ENCODE measurements at regions not wholly inside any gene's neighbourhood (a gene's known extent, or its start where the extent isn't known, plus 50 kb on each side); places are given as distances from the start of the nearest gene placed in this dataset.

DNA sequence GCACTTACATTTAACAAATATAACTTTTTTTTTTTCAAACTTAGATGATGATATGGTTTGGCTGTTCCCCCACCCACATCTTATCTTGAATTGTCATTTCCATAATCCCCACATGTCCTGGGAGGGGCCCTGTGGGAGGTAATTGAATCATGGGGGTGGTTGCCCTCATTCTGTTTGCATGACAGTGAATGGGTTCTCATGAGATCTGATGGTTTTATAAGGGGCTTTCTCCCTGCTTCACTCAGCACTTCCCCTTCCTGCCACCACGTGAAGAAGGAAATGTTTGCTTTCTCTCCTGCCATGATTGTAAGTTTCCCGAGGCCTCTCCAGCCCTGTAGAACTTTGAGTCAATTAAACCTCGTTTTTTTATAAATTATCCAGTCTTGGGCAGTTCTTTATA, 432.6 kb downstream of the AMY1C start:
- TF ChIP-seq CTCF (conservative IDR thresholded peaks at IDR 0.05; ENCODE audit: low read length) (no peak), EZH2phosphoT487 (IDR thresholded peaks at IDR 0.05; ENCODE audit: borderline replicate concordance) (no peak)
- Histone ChIP-seq H3K4me1 (ENCODE audit: insufficient read depth, low read length, poor library complexity, severe bottlenecking) (no peaks in the 10 kb centered on the region), H3K9me2 (replicated peaks; ENCODE audit: low read depth, low read length) (no peaks in the 10 kb centered on the region), H3K4me3 (ENCODE audit: low read length, poor library complexity, severe bottlenecking) (no peak overlapping the region), H3K9ac (ENCODE audit: low read depth, low read length, poor library complexity, severe bottlenecking) (no peak overlapping the region), H4K20me1 (ENCODE audit: insufficient read depth, low read length, poor library complexity, severe bottlenecking) (no peaks in the 10 kb centered on the region), H3K9me3 (ENCODE audit: insufficient read depth, low read depth, low read length) (no peaks in the 10 kb centered on the region), H3K4me2 (ENCODE audit: low read depth, low read length, poor library complexity, severe bottlenecking) (no peak overlapping the region), H3K27me3 (ENCODE audit: insufficient read depth, low read length, poor library complexity, severe bottlenecking) (no peaks in the 10 kb centered on the region), H3K36me3 (ENCODE audit: insufficient read depth, low read length) (no peaks in the 10 kb centered on the region), H2AFZ (ENCODE audit: low read length) (no peak overlapping the region), H3F3A (ENCODE audit: low read depth) (no peaks in the 10 kb centered on the region), H3K79me2 (ENCODE audit: insufficient read depth, low read length) (no peaks in the 10 kb centered on the region)

DNA sequence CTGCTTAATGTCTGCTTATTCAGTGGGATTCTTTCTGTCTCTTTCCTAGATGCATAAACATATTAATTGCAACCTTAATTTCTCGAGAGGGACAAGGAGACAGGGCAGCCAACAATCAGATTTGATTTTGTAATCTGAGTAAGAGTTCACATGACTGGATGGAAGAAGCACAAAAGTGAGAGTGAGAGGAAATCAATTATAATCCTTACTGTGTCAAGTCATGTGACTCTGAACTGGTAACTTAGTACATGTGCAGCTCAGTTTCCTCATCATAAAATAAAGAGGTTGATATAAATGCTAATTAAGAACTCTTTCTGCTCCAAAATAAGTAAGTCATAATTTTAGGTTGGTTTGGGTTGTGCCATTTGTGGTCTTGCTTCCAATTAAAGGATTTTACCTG, 439.5 kb downstream of the AMY1C start:
- Histone ChIP-seq H3F3A (ENCODE audit: low read depth) (no peaks in the 10 kb centered on the region), H3K9me2 (replicated peaks; ENCODE audit: low read depth, low read length) (no peaks in the 10 kb centered on the region), H3K4me3 (ENCODE audit: low read length, poor library complexity, severe bottlenecking) (no peak overlapping the region), H3K4me1 (ENCODE audit: insufficient read depth, low read length, poor library complexity, severe bottlenecking) (no peaks in the 10 kb centered on the region), H3K9me3 (ENCODE audit: insufficient read depth, low read depth, low read length) (no peaks in the 10 kb centered on the region), H3K27me3 (ENCODE audit: insufficient read depth, low read length, poor library complexity, severe bottlenecking) (no peaks in the 10 kb centered on the region), H3K79me2 (ENCODE audit: insufficient read depth, low read length) (no peaks in the 10 kb centered on the region), H2AFZ (ENCODE audit: low read length) (no peak overlapping the region), H3K9ac (ENCODE audit: low read depth, low read length, poor library complexity, severe bottlenecking) (no peak overlapping the region), H4K20me1 (ENCODE audit: insufficient read depth, low read length, poor library complexity, severe bottlenecking) (no peaks in the 10 kb centered on the region), H3K36me3 (ENCODE audit: insufficient read depth, low read length) (no peaks in the 10 kb centered on the region), H3K4me2 (ENCODE audit: low read depth, low read length, poor library complexity, severe bottlenecking) (no peak overlapping the region)
- TF ChIP-seq CTCF (conservative IDR thresholded peaks at IDR 0.05; ENCODE audit: low read length) = no peak
- TF ChIP-seq EZH2phosphoT487 (IDR thresholded peaks at IDR 0.05; ENCODE audit: borderline replicate concordance) = no peak

GRCh38 chr1:104190821-104191220, 441.1 kb downstream of the AMY1C start:
- no peaks in the 10 kb centered on the region for H3K36me3 ChIP-seq (ENCODE audit: insufficient read depth, low read length)
- H3K4me3 ChIP-seq (ENCODE audit: low read length, poor library complexity, severe bottlenecking) = no peak overlapping the region
- H4K20me1 ChIP-seq (ENCODE audit: insufficient read depth, low read length, poor library complexity, severe bottlenecking) = no peaks in the 10 kb centered on the region
- no peak overlapping the region for H3K4me2 ChIP-seq (ENCODE audit: low read depth, low read length, poor library complexity, severe bottlenecking)
- no peak for TF ChIP-seq EZH2phosphoT487 (IDR thresholded peaks at IDR 0.05; ENCODE audit: borderline replicate concordance)
- TF ChIP-seq CTCF (conservative IDR thresholded peaks at IDR 0.05; ENCODE audit: low read length) = no peak
- no peaks in the 10 kb centered on the region for H3K4me1 ChIP-seq (ENCODE audit: insufficient read depth, low read length, poor library complexity, severe bottlenecking)
- H3K27me3 ChIP-seq (ENCODE audit: insufficient read depth, low read length, poor library complexity, severe bottlenecking) = no peaks in the 10 kb centered on the region
- no peaks in the 10 kb centered on the region for H3K9me2 ChIP-seq (replicated peaks; ENCODE audit: low read depth, low read length)
- no peaks in the 10 kb centered on the region for H3F3A ChIP-seq (ENCODE audit: low read depth)
- H3K9me3 ChIP-seq (ENCODE audit: insufficient read depth, low read depth, low read length) = no peaks in the 10 kb centered on the region
- H3K9ac ChIP-seq (ENCODE audit: low read depth, low read length, poor library complexity, severe bottlenecking) = no peak overlapping the region
- no peaks in the 10 kb centered on the region for H3K79me2 ChIP-seq (ENCODE audit: insufficient read depth, low read length)
- H2AFZ ChIP-seq (ENCODE audit: low read length) = no peak overlapping the region
